T-helper 2 cell treated with Interferon-gamma antibody and Interleukin-4, amounts not matched to agents 5 μg/mL and 100 μg/mL, for 36 hours (primary cell): ENCODE measurements at regions not wholly inside any gene's neighbourhood (a gene's known extent, or its start where the extent isn't known, plus 50 kb on each side); places are given as distances from the start of the nearest gene placed in this dataset.
"Not testable (repeated sequence)": the region's sequence is repeated elsewhere in the genome, so short reads cannot be mapped to it uniquely, and the experiment has no call there.

Experiments
- DNase-seq: peaks from one replicate; pipeline ENCODE4 v3.0.0; 2021; ENCODE audit warnings: low spot score
- H3K27ac Mint-ChIP-seq: one replicate; pipeline ENCODE4 v1.8.0; 2021; ENCODE audit warnings: mild to moderate bottlenecking, mixed read lengths
- H3K27me3 Mint-ChIP-seq: one replicate; pipeline ENCODE4 v1.8.0; 2021; ENCODE audit warnings: low read depth, mixed read lengths
- H3K36me3 Mint-ChIP-seq: one replicate; pipeline ENCODE4 v1.8.0; 2021; ENCODE audit warnings: low read depth, mixed read lengths
- H3K4me1 Mint-ChIP-seq: one replicate; pipeline ENCODE4 v1.8.0; 2021; ENCODE audit warnings: low read depth, mixed read lengths
- H3K4me3 Mint-ChIP-seq: one replicate; pipeline ENCODE4 v1.8.0; 2022; ENCODE audit warnings: mild to moderate bottlenecking, moderate library complexity, mixed read lengths
- H3K9me3 Mint-ChIP-seq: one replicate; pipeline ENCODE4 v1.8.0; 2021; ENCODE audit warnings: mixed read lengths

DNA sequence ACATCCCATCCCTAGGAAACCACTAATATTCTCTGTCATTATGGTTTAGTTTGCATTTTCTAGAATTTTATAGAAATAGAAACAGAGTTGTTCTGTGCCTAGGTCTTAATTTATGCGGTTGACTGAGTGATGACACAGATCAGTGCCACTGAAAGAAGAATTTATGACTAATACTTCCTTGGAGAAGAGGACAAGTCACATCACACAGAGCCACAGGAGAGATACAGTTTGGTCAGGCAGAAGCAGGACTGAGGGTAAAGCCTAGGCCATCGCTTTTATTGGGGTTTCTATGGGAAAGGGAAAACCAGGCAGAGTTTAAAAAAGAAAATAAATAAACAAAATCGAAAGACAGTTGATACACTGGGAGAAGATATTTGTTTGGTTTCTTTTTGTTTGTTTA is 99.3 kb downstream of the PRR15 start:
- not testable (repeated sequence) for H3K27me3 Mint-ChIP-seq, H3K4me3 Mint-ChIP-seq, H3K4me1 Mint-ChIP-seq

GRCh38 chr7:29664999-29665398 is 101.4 kb downstream of the PRR15 start:
- not testable (repeated sequence) for H3K27me3 Mint-ChIP-seq, H3K36me3 Mint-ChIP-seq, H3K4me3 Mint-ChIP-seq, H3K9me3 Mint-ChIP-seq, H3K27ac Mint-ChIP-seq, DNase-seq, H3K4me1 Mint-ChIP-seq

More for the DNA sequence above, 99.3 kb downstream of the PRR15 start:
- not testable (repeated sequence) for H3K36me3 Mint-ChIP-seq, H3K27ac Mint-ChIP-seq, DNase-seq, H3K9me3 Mint-ChIP-seq

GRCh38 chr7:29667096-29667669 is 103.5 kb downstream of the PRR15 start:
- H3K9me3 Mint-ChIP-seq, H3K36me3 Mint-ChIP-seq, H3K4me1 Mint-ChIP-seq, DNase-seq, H3K4me3 Mint-ChIP-seq, H3K27ac Mint-ChIP-seq, H3K27me3 Mint-ChIP-seq: not testable (repeated sequence)

GRCh38 chr7:29671286-29671685 is 107.7 kb downstream of the PRR15 start:
- not testable (repeated sequence) for H3K27me3 Mint-ChIP-seq

DNA sequence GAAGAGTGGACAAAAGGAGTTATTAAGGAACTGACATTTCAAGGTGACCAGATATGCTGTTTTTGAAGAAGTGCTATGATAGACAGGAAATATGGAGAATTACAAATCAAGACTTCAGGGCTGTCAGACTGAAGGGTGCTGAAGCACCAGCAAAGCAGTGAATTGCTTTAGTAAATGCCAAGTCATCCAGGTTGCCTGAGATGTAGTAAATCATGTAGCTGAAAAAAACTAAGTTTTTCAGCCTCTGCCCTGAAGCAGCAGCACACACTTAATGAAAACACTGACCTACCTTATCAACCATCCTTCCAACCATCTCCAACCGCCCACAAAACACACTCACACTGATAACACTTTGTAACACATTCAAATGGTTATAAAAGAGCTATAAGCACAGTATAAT is 110.0 kb downstream of the PRR15 start:
- not testable (repeated sequence) for H3K4me1 Mint-ChIP-seq, H3K27ac Mint-ChIP-seq, H3K36me3 Mint-ChIP-seq, H3K9me3 Mint-ChIP-seq, H3K4me3 Mint-ChIP-seq, DNase-seq
- H3K27me3 Mint-ChIP-seq = peaks cover 11% of the 10 kb centered on the region

More at GRCh38 chr7:29671286-29671685, 107.7 kb downstream of the PRR15 start:
- not testable (repeated sequence) for H3K4me1 Mint-ChIP-seq, H3K9me3 Mint-ChIP-seq, H3K27ac Mint-ChIP-seq, DNase-seq, H3K36me3 Mint-ChIP-seq, H3K4me3 Mint-ChIP-seq

GRCh38 chr7:29674626-29675025 is 111.0 kb downstream of the PRR15 start:
- H3K36me3 Mint-ChIP-seq, DNase-seq, H3K4me1 Mint-ChIP-seq, H3K4me3 Mint-ChIP-seq, H3K27me3 Mint-ChIP-seq, H3K27ac Mint-ChIP-seq, H3K9me3 Mint-ChIP-seq: not testable (repeated sequence)

DNA sequence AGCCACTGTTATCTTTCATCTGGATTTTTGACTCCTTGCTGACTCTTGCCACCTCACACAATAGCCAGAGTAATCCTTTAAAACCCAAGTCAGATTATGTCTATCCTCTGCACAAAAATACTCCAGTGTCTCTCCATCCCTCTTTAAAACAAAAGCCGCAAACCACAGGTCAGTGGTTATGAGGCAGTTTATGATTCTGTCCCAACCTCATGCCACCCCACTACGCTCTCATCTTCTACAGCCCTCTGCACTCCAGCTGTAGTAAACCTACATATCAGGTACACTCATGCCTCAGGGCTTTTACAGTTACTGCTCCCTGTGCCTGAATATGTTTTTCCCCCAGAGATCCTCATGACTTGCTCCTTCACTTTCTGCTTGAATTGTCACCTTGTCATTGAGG is 113.6 kb downstream of the PRR15 start:
- H3K4me1 Mint-ChIP-seq, H3K36me3 Mint-ChIP-seq, H3K9me3 Mint-ChIP-seq, H3K4me3 Mint-ChIP-seq, H3K27ac Mint-ChIP-seq, DNase-seq: not testable (repeated sequence)
- H3K27me3 Mint-ChIP-seq = peaks cover 18% of the 10 kb centered on the region

DNA sequence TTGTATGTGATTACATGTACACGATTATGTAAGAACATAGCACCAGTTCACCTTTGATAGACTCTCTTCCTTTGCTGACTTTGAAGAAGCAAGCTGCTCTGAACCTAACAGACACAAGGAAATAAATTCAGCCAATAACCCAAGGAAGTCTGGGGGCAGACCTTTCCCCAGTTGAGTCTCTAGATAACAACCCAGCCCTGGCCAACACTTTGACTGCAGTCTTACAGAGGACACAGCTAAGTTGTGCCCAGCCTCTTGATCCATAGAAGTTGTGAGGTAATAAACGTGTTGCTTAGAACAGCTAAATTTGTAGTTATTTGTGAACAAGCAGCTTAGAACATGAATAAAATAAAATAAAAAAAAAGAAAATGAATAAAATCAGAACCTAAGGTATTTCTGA is 116.3 kb downstream of the PRR15 start:
- H3K27me3 Mint-ChIP-seq = peaks cover 28% of the 10 kb centered on the region
- not testable (repeated sequence) for DNase-seq, H3K9me3 Mint-ChIP-seq, H3K36me3 Mint-ChIP-seq, H3K27ac Mint-ChIP-seq, H3K4me3 Mint-ChIP-seq, H3K4me1 Mint-ChIP-seq

DNA sequence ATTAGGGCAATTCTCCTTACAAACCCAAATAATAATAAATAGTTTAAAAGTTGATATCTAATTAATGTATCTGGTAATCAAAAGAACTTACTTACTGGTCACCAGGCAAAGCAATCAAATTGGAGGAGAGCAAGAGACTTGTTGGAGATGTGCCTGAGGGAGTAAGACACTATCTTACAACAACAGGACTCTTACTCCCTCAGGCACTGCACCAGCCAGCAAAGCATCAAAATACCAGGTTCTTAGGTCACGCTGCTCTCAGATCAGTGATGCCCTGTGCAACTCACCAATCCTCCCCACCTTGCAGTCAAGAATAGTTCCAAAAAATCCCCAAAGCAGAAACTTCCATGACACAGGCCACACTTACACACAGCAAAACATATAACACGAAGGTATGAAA is 117.0 kb downstream of the PRR15 start:
- H3K36me3 Mint-ChIP-seq, H3K4me3 Mint-ChIP-seq, H3K4me1 Mint-ChIP-seq, H3K27ac Mint-ChIP-seq, H3K9me3 Mint-ChIP-seq, DNase-seq: not testable (repeated sequence)
- H3K27me3 Mint-ChIP-seq = peaks cover 28% of the 10 kb centered on the region

GRCh38 chr7:29684151-29684786 is 120.6 kb downstream of the PRR15 start:
- not testable (repeated sequence) for DNase-seq, H3K36me3 Mint-ChIP-seq, H3K9me3 Mint-ChIP-seq, H3K4me1 Mint-ChIP-seq
- peak overlapping the region; percentile 84 for H3K4me3 Mint-ChIP-seq
- H3K27me3 Mint-ChIP-seq = peaks cover 38% of the 10 kb centered on the region
- H3K27ac Mint-ChIP-seq = peak overlapping the region; percentile 36

- Mint-ChIP-seq H3K4me1 (peaks cover 3% of the 10 kb centered on the region), H3K9me3 (no peaks in the 10 kb centered on the region), H3K27me3 (peaks cover 38% of the 10 kb centered on the region), H3K36me3 (no peaks in the 10 kb centered on the region), H3K4me3 (peak overlapping the region; percentile 84), H3K27ac (no peak overlapping the region)
- peak; percentile 36 for DNase-seq
Observed at GRCh38 chr7:29684787-29685650, 121.3 kb upstream of the WIPF3 start.

DNA sequence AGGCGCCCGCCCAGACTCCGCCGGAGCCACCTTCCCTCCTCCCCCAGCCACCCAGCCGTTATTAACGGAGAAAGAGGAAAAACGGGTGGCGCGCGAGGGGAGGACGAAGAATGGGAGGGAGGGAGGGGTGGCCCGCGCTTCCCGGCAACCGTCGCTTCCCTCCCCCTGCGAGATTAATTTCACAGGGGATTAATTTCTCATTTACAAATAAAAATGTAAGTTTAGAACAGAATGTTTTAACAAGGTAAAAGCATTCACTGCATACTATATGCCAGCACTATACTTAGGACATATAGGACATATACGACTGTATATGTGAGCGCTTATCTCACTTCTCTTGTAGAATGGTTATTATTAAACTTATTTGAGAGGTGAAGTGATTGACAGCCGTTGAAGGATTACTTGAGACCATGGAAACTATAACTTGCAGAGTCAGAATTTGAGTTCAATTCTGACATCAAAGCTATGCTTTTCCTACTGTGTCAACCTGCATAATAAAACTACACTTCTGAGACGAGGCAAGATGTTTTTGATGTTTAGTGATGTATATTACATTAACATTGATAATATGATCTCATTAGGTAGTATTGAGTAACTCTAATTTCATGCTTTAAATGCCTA is 120.5 kb upstream of the WIPF3 start:
- not testable (repeated sequence) for H3K4me1 Mint-ChIP-seq, H3K36me3 Mint-ChIP-seq, DNase-seq, H3K27ac Mint-ChIP-seq, H3K9me3 Mint-ChIP-seq
- peak overlapping the region; percentile 30 for H3K4me3 Mint-ChIP-seq
- peaks cover 36% of the 10 kb centered on the region for H3K27me3 Mint-ChIP-seq

GRCh38 chr7:29690510-29690909 is 115.8 kb upstream of the WIPF3 start:
- not testable (repeated sequence) for H3K9me3 Mint-ChIP-seq, H3K27ac Mint-ChIP-seq, H3K36me3 Mint-ChIP-seq, H3K4me3 Mint-ChIP-seq, H3K4me1 Mint-ChIP-seq, DNase-seq
- peaks cover 20% of the 10 kb centered on the region for H3K27me3 Mint-ChIP-seq

DNA sequence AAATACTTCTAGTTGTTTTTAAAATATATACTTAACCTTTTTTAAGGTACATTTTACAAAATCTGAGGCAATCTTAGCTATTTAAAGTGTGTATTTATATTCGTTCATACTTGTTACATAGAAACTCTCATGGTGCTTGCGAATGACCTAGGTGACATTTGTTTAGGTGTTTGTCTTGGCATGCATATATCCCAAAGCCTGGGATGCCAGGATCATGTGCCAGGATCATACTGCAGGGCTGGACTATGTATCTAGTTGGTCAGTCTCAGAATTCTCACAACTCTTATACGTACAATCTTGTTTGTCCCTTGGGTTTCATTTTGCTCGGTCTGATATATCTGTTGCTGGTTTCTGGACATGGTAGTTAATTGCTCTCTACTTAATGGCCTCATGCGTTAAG is 109.9 kb upstream of the WIPF3 start:
- not testable (repeated sequence) for H3K36me3 Mint-ChIP-seq, H3K4me3 Mint-ChIP-seq, H3K9me3 Mint-ChIP-seq, H3K27me3 Mint-ChIP-seq, DNase-seq, H3K27ac Mint-ChIP-seq, H3K4me1 Mint-ChIP-seq
